ENCODE measurements at regions not wholly inside any gene's neighbourhood (a gene's known extent, or its start where the extent isn't known, plus 50 kb on each side); places are given as distances from the start of the nearest gene placed in this dataset.
"Not testable (repeated sequence)": the region's sequence is repeated elsewhere in the genome, so short reads cannot be mapped to it uniquely, and the experiment has no call there.

DNA sequence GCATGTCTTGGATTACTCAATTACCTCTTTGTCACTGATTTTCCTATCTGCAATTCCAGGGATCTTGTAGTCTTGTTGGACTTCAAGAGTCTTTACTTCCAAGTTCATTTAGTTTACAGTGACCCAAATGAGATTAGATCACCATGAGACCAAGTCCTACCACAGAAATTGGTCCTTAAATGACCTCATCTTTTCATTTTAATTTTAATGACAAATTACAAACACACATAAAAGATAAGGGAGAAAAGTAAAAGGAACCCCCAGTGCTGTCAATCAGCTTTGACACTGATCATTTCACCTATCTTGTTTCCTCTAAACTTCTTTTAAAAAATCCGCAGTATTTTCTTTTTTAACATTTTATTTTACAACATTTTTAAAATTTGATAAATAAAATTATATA, 54.9 kb upstream of the FYN start:
- no peak overlapping the region for H3K4me3 Mint-ChIP-seq (ENCODE audit: unreplicated experiment)

DNA sequence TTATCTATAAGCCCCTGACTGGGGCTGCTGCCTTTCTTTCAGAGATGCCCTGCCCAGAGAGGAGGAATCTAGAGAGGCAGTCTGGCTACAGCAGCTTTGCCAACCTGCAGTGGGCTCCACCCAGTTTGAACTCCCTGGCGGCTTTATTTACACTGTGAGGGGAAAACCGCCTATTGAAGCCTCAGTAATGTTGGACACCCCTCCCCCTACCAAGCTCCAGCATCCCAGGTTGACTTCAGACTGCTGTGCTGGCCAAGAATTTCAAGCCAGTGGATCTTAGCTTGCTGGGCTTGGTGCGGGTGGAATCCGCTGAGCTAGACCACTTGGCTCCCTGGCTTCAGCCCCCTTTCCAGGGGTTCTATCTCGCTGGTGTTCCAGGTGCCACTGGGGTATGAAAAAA, 61.4 kb upstream of the FYN start:
- H3K4me1 ChIP-seq; H3K4me3 ChIP-seq (ENCODE audit: low read depth, low read length); H3K9me3 ChIP-seq; BruUV-seq (replicated peaks); CTCF ChIA-PET; POLR2A ChIA-PET; DNase-seq; H3K27ac Mint-ChIP-seq (ENCODE audit: unreplicated experiment); H3K27me3 Mint-ChIP-seq (ENCODE audit: insufficient read depth, unreplicated experiment); intact Hi-C loops (cut with micrococcal nuclease; ENCODE audit: unreplicated experiment); H3K36me3 Mint-ChIP-seq (ENCODE audit: insufficient read depth, unreplicated experiment); H3K27me3 ChIP-seq (replicated peaks; ENCODE audit: control insufficient read depth, insufficient read depth, low read length); H3K4me3 Mint-ChIP-seq (ENCODE audit: unreplicated experiment); H3K36me3 ChIP-seq (ENCODE audit: control insufficient read depth, insufficient read depth, low read length): not testable (repeated sequence)
- peaks cover 33% of the 10 kb centered on the region for H3K9me3 Mint-ChIP-seq (ENCODE audit: unreplicated experiment)
- H3K4me1 Mint-ChIP-seq (ENCODE audit: low read depth, unreplicated experiment): peaks cover 28% of the 10 kb centered on the region

More for the DNA sequence above, 54.9 kb upstream of the FYN start:
- Histone ChIP-seq H3K4me3 (ENCODE audit: low read depth, low read length) (no peak overlapping the region), H3K36me3 (ENCODE audit: control insufficient read depth, insufficient read depth, low read length) (no peaks in the 10 kb centered on the region), H3K9me3 (no peaks in the 10 kb centered on the region), H3K4me1 (no peaks in the 10 kb centered on the region), H3K27me3 (replicated peaks; ENCODE audit: control insufficient read depth, insufficient read depth, low read length) (no peaks in the 10 kb centered on the region)
- intact Hi-C loops (cut with micrococcal nuclease; ENCODE audit: unreplicated experiment): no loop called here
- Mint-ChIP-seq H3K27me3 (ENCODE audit: insufficient read depth, unreplicated experiment) (peaks cover 5% of the 10 kb centered on the region), H3K27ac (ENCODE audit: unreplicated experiment) (no peak overlapping the region), H3K4me1 (ENCODE audit: low read depth, unreplicated experiment) (peaks cover 3% of the 10 kb centered on the region), H3K9me3 (ENCODE audit: unreplicated experiment) (peaks cover 15% of the 10 kb centered on the region), H3K36me3 (ENCODE audit: insufficient read depth, unreplicated experiment) (no peaks in the 10 kb centered on the region)
- TF ChIP-seq, protein P1, sequence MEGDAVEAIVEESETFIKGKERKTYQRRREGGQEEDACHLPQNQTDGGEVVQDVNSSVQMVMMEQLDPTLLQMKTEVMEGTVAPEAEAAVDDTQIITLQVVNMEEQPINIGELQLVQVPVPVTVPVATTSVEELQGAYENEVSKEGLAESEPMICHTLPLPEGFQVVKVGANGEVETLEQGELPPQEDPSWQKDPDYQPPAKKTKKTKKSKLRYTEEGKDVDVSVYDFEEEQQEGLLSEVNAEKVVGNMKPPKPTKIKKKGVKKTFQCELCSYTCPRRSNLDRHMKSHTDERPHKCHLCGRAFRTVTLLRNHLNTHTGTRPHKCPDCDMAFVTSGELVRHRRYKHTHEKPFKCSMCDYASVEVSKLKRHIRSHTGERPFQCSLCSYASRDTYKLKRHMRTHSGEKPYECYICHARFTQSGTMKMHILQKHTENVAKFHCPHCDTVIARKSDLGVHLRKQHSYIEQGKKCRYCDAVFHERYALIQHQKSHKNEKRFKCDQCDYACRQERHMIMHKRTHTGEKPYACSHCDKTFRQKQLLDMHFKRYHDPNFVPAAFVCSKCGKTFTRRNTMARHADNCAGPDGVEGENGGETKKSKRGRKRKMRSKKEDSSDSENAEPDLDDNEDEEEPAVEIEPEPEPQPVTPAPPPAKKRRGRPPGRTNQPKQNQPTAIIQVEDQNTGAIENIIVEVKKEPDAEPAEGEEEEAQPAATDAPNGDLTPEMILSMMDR (IDR thresholded peaks at IDR 0.05; ENCODE audit: insufficient read depth in 1 of 2, low read depth in 1 of 2, low read length in 1 of 2, severe bottlenecking in 1 of 2, unreplicated experiment in 1 of 2): no peak
- ChIA-PET POLR2A (no interaction called here), CTCF (no interaction called here)
- DNase-seq: no peak
- BruUV-seq (replicated peaks): no TSS peak

DNA sequence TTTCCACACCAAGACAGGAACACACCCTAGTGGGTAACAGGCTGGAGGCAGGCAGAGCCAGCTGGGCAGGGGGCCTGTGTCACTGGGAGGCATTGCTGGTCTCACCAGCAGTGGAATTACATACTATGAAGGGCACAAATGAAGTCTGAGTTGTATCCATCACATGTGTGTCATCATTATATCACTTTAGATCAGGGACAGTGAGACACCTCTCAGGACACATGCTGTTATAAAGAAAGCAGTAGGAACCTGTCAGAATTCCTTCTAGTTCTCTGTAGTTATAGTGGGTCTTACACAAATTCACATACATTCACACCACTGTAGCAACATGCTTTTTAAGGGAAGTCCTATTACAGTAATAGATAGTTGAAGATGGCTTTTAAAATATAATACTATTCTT, 63.5 kb upstream of the FYN start:
- H3K4me1 Mint-ChIP-seq (ENCODE audit: low read depth, unreplicated experiment): peaks cover 28% of the 10 kb centered on the region
- intact Hi-C loops (cut with micrococcal nuclease; ENCODE audit: unreplicated experiment): no loop called here
- TF ChIP-seq, protein P1 (IDR thresholded peaks at IDR 0.05; ENCODE audit: insufficient read depth in 1 of 2, low read depth in 1 of 2, low read length in 1 of 2, severe bottlenecking in 1 of 2, unreplicated experiment in 1 of 2): no peak
- no peak for DNase-seq
- Histone ChIP-seq H3K4me1 (0 out of 2 replicates have a peak, but pooled peaks cover 9% of the 10 kb centered on the region), H3K9me3 (no peaks in the 10 kb centered on the region; the same call in 1 of the 2 replicates), H3K4me3 (ENCODE audit: low read depth, low read length) (no peak overlapping the region), H3K27me3 (replicated peaks; ENCODE audit: control insufficient read depth, insufficient read depth, low read length) (no peaks in the 10 kb centered on the region), H3K36me3 (ENCODE audit: control insufficient read depth, insufficient read depth, low read length) (no peaks in the 10 kb centered on the region)
- peaks cover 32% of the 10 kb centered on the region for H3K9me3 Mint-ChIP-seq (ENCODE audit: unreplicated experiment)
- H3K27me3 Mint-ChIP-seq (ENCODE audit: insufficient read depth, unreplicated experiment): peaks cover 5% of the 10 kb centered on the region
- no peak overlapping the region for H3K4me3 Mint-ChIP-seq (ENCODE audit: unreplicated experiment)
- no TSS peak for BruUV-seq (replicated peaks)
- H3K36me3 Mint-ChIP-seq (ENCODE audit: insufficient read depth, unreplicated experiment): no peaks in the 10 kb centered on the region
- ChIA-PET POLR2A (no interaction called here), CTCF (no interaction called here)
- H3K27ac Mint-ChIP-seq (ENCODE audit: unreplicated experiment): no peak overlapping the region

DNA sequence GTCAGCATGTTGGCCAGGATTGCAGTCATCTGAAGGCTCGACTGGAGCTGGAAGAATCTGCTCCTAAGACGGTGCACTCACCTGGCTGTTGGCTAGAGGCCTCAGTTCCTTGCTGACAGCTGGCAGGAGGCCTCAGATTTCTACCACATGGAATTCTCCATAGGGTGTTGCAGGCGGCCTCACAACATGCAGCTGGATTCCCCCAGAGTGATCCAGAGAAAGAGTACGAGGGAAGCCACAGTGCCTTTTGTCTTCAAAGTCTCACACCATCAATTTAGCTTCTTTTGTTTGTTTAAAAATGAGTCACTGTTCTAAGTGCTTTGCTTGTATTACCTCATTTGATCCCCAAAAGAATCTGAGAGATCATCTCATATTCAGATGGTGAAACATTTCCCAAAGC, 65.5 kb upstream of the FYN start:
- CTCF ChIA-PET: no interaction called here
- H3K4me1 Mint-ChIP-seq (ENCODE audit: low read depth, unreplicated experiment): peaks cover 19% of the 10 kb centered on the region

More for the DNA sequence above, 65.5 kb upstream of the FYN start:
- intact Hi-C loops (cut with micrococcal nuclease; ENCODE audit: unreplicated experiment): no loop called here
- POLR2A ChIA-PET: no interaction called here
- DNase-seq: peak in 1 of 2 experiments; percentile 8
- Mint-ChIP-seq H3K4me3 (ENCODE audit: unreplicated experiment) (no peak overlapping the region), H3K27me3 (ENCODE audit: insufficient read depth, unreplicated experiment) (no peaks in the 10 kb centered on the region), H3K36me3 (ENCODE audit: insufficient read depth, unreplicated experiment) (no peaks in the 10 kb centered on the region), H3K9me3 (ENCODE audit: unreplicated experiment) (peaks cover 12% of the 10 kb centered on the region), H3K27ac (ENCODE audit: unreplicated experiment) (no peak overlapping the region)
- H3K4me1 ChIP-seq: 0 out of 2 replicates have a peak, but pooled peaks cover 9% of the 10 kb centered on the region
- TF ChIP-seq, protein P1 (IDR thresholded peaks at IDR 0.05; ENCODE audit: insufficient read depth in 1 of 2, low read depth in 1 of 2, low read length in 1 of 2, severe bottlenecking in 1 of 2, unreplicated experiment in 1 of 2): no peak
- H3K27me3 ChIP-seq (replicated peaks; ENCODE audit: control insufficient read depth, insufficient read depth, low read length): no peaks in the 10 kb centered on the region
- no peaks in the 10 kb centered on the region; the same call in 1 of the 2 replicates for H3K9me3 ChIP-seq
- H3K36me3 ChIP-seq (ENCODE audit: control insufficient read depth, insufficient read depth, low read length): no peaks in the 10 kb centered on the region
- no TSS peak for BruUV-seq (replicated peaks)
- no peak overlapping the region for H3K4me3 ChIP-seq (ENCODE audit: low read depth, low read length)

Data from Caco-2 (cell line).